ENCODE measurements at regions not wholly inside any gene's neighbourhood (a gene's known extent, or its start where the extent isn't known, plus 50 kb on each side); places are given as distances from the start of the nearest gene placed in this dataset.

- no peak for TF ChIP-seq SUZ12 (IDR thresholded peaks at IDR 0.05)
- TF ChIP-seq HDGF (IDR thresholded peaks at IDR 0.05; ENCODE audit: borderline replicate concordance), result no peak
These were observed 1012.7 kb upstream of the SEL1L start for GRCh38 chr14:82546401-82546800.
